A673 (cell line): ENCODE measurements at regions not wholly inside any gene's neighbourhood (a gene's known extent, or its start where the extent isn't known, plus 50 kb on each side); places are given as distances from the start of the nearest gene placed in this dataset.

Experiments
- EZH2 ChIP-seq: fragments of 200-600 bp; sonication (generic); IDR thresholded peaks from 2 replicates; pipeline ENCODE4 v1.6.1; 2017; ENCODE audit warnings: borderline replicate concordance, low read depth, mild to moderate bottlenecking, mixed read lengths, antibody characterized with exemption, low read length; ENCODE audit not compliant: poor library complexity, severe bottlenecking
- TF ChIP-seq, protein P1 (sequence below): fragments of 300-800, 200-600 bp; sonication (generic); conservative IDR thresholded peaks from 2 replicates; pipeline ENCODE4 v1.5.1; 2017; ENCODE audit warnings: low read depth, mild to moderate bottlenecking, antibody characterized with exemption, low read length, moderate library complexity, mixed read lengths

DNA sequence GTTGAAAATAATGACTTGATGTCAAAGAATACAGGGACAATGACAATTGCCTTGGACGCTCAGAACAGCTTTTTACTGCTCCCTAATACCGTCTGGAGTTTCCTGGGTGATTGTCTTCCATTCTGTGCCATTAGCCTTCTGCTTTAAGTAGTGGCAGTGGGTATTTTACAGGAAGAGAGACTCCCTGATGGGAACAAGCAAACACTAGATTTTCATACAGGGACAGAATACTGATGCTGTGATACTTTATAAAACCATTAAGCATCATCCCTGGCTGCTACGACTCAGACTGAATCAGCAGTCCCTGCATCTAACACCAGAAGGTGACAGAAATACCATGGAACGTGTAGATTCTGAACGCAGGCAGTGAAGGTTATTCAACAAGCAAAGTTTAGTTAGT, 635.4 kb upstream of the GOT2 start:
- TF ChIP-seq, protein P1, sequence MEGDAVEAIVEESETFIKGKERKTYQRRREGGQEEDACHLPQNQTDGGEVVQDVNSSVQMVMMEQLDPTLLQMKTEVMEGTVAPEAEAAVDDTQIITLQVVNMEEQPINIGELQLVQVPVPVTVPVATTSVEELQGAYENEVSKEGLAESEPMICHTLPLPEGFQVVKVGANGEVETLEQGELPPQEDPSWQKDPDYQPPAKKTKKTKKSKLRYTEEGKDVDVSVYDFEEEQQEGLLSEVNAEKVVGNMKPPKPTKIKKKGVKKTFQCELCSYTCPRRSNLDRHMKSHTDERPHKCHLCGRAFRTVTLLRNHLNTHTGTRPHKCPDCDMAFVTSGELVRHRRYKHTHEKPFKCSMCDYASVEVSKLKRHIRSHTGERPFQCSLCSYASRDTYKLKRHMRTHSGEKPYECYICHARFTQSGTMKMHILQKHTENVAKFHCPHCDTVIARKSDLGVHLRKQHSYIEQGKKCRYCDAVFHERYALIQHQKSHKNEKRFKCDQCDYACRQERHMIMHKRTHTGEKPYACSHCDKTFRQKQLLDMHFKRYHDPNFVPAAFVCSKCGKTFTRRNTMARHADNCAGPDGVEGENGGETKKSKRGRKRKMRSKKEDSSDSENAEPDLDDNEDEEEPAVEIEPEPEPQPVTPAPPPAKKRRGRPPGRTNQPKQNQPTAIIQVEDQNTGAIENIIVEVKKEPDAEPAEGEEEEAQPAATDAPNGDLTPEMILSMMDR = no peak
- no peak for TF ChIP-seq EZH2
